Ammon's horn (tissue), 1 donor: ENCODE measurements at regions not wholly inside any gene's neighbourhood (a gene's known extent, or its start where the extent isn't known, plus 50 kb on each side); places are given as distances from the start of the nearest gene placed in this dataset.

Source experiments
- DNase-seq: peaks from one replicate; pipeline ENCODE4 v3.0.0-alpha.2; 2016; ENCODE audit warnings: low spot score

DNA sequence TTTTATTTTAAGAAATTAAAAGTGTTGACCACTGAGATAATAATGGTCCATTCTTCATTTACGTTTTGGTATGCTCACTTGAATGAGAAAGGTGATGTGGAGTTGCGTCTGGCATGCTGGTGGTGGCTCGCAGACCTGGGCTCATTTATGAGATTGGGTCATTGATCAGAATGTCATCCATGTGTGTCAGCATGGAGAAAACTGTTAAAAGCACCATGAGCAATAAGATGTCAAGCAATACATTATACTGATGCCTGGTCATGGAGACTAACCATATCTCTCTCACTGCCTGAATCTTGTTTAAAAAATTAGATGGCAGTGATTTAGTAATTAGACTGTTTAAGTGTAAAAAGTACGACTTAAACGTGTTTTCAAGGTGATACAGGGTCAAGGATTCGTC, 503.4 kb upstream of the SEMA6D start:
- no peak for DNase-seq

DNA sequence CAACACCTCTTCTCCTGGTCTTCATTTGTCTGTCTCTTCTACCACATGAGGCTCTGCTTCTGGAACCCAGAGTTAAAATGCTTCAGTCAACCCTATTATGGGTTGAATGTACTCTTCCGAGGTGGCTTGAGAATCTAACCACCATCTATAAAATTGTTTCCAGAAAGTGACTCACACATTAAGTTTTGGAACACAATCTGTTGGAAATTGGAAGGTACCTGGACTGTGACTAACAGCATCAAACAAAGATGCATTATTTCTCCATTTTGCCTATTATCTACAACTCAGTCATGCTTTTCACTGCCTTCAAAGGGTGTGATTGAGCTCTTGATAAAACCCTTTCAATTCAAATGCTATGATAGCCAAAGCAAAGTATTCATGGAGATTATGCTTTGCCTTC, 499.0 kb upstream of the SEMA6D start:
- DNase-seq = no peak

DNA sequence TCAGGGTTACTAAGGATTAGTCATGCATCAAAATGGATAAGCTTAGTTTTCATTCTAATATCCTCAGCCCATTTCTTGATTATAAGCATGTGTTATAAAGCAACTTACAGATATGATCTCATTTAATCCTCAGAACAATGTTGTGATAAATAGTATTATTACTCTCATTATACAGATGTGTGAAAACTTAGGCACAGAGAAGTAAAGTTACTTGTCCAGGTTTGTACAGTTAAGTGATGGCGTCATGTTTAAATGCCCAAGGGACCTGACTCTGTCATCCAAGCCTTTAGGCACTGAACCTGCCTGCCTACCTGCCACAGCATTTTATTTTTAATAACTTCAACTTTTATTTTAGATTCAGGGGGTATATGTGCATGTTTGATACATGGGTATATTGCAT, 472.9 kb upstream of the SEMA6D start:
- no peak for DNase-seq

DNA sequence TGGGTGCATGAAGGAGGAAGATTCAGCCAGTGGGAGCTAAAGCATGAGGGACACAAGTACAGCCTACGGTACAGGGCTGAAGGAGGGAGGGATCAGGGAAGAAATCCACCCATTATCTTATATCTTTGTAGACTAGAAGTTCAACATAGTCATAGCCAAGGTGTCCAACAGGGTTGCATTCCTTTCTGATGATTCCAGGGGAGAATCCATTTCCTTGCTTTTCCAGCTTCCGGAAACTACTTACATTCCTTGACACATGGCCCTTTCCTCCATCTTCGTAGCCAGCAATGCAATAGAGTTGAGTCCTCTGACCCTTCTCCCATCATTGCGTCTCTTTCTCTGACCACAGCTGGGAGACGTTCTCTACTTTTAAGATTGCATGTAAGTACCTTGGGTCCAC, 471.0 kb upstream of the SEMA6D start:
- DNase-seq = no peak

DNA sequence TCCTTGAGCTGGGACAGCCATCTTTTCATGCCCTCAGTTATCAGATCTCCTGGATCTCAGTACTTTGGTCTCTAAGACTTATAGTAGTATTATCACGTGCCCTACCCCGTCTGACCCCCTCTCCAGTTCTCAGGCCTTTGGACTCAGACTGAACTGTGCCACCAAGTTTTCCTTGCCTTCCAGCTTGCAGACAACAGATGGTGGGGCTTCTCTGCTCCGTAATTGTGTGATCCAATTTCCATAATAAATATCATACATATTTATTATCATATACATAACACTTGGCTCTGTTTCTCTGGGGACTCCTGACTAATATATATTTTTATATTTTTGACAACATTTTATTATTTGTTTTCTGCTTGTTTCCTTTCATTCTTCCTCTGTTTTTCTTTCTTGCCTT, 458.8 kb upstream of the SEMA6D start:
- no peak for DNase-seq

DNA sequence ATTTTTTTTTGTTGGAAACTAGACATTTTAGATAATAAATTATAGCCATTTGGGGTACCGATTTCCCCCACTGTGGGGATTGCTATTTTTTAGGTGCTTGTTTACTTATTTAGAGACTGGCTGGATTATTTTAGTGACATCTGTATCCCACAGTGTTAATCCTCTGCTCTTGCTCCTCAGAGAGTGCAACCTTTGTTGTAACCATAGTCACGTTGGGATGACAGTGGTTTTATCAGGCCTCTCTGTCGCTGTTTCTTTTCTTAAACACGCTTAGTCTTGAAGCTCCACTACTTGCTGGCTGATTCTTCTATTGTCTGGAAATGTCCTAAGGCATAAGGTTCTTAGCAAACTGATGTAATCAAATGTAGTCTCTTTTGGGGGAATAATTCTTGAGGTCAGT, 451.6 kb upstream of the SEMA6D start:
- no peak for DNase-seq

DNA sequence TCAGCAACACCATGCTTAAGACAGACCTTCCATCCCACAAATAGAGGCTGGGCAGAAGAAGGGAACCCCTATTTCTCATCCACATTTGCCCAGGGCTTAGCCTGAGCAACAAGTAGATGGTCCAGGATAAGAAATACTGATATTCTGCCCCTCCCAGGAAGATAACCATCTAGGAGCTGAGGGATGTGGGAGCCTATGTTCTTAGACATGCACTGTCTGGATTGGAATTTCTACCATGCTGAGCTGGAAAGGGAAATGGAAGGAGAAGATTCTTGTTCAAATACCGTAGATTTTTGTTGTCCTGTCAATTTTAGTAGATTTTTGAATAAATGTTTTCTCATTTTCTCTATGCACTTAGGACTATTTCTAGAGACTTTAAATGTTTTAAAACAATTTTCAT, 450.7 kb upstream of the SEMA6D start:
- DNase-seq = no peak

DNA sequence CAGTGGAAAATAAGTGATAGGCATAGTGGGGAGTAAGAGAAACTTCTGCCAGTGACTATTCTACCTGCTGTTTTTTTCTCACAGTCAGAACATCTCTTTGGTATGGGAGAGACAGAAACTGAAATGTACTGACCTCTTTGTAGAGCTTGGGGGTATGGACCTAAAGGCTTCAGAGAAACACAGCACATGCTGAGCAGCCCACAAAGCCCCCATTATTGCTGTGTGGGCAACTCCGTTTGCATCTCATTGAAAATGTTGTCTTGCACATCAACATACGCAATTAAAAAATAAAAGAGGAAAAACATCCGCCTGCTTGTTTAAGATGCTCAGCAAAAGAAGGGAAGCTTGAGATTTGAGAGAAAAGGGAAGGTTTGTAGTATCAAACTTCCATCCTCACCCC, 443.4 kb upstream of the SEMA6D start:
- no peak for DNase-seq

DNA sequence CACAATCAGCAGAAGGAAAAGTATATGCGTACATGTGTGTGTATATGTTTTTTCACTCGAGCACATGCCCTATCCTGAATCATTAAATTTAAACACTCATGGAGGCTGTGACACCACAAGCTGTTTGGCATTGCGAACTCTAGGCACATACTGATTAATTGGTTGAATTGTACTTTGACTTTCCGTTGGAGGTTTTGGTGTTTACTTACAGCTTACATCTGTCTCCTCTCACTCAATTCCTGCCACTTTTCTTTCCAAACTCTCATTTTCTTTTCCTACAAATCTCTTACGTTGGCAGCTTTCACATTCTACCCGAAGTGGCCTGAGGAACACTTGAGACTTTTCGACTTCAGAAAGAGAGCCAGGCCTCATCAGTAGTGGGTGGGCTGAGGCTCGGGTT, 434.1 kb upstream of the SEMA6D start:
- DNase-seq = no peak

DNA sequence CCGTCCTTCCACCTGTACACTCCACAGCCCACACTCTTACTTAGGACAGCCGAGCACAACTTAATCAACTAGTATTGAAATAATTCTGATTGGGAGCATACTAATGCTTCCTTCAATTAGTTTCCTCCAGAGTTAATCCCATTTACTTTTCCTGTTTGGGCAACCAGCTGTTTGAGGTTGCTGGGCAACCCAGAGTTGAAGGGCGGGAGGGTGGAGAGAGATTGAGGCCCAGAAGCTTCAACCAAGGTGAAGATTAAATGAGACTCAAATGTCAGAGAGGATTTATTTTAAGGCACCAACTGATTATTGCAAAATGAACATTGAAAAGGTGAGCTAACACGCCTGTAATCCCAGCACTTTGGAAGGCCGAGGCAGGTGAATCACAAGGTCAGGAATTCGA, 428.5 kb upstream of the SEMA6D start:
- DNase-seq = no peak

DNA sequence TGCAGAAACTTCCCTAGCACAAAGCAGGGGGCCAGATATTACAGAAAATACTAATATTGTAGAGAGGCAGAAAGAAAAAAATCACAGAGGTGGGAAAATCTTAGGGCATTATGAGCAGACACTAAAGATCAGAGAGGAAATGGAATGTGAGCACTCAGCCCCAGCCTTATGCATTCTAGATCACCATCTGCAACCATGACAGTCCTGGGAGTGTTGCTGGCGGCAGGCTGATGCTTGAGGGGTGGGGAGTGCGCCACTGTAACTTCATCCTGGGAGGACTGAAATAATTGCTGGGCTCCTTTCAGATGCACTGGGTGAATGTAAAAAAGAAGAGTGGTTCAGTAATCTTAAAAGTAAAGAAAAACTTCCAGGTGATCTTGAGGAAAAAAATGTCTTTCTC, 427.6 kb upstream of the SEMA6D start:
- no peak for DNase-seq

DNA sequence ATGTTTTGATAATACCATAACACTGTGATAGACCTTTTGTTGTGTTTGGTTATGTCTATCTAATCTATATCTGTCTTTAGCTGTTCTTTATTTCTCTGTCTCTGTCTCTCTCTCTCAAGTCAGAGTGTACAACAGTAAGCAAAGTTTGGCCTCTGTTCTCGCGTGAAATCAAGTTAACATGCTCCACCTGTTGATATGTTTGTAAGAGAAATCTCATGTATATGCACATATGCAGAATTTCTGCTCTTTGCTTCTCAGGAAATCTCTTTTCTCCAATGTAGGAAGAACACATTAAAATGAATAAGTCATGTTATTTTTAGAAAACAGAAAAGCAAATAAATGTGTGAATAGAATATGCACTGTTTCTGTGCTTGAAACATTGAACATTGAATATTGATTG, 425.5 kb upstream of the SEMA6D start:
- no peak for DNase-seq

DNA sequence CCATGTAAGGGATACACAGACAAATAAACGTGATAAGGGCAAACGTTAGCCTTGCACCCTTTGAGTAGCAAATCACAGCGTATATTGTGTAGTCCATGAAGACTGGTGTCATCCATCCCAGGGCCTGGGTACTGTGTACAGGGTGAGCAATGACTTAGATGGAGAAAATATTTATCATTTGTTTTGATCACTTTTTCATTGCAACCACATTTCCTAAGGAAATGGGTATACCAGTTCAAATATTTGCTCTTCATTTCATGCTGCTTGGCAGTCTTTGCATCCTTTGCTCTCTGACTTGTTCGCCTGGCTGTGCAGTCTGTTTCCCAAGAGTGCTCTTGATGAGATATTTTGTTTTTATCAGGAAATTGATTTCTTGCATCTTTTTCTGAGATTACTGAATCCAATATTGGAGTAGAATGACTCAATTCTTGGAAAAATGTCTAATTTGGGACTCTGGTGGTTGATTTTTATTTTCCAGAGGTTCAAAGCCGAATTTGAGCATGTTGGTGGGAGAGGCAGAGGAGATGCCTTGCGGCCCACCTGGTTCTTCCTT, 424.6 kb upstream of the SEMA6D start:
- no peak for DNase-seq

DNA sequence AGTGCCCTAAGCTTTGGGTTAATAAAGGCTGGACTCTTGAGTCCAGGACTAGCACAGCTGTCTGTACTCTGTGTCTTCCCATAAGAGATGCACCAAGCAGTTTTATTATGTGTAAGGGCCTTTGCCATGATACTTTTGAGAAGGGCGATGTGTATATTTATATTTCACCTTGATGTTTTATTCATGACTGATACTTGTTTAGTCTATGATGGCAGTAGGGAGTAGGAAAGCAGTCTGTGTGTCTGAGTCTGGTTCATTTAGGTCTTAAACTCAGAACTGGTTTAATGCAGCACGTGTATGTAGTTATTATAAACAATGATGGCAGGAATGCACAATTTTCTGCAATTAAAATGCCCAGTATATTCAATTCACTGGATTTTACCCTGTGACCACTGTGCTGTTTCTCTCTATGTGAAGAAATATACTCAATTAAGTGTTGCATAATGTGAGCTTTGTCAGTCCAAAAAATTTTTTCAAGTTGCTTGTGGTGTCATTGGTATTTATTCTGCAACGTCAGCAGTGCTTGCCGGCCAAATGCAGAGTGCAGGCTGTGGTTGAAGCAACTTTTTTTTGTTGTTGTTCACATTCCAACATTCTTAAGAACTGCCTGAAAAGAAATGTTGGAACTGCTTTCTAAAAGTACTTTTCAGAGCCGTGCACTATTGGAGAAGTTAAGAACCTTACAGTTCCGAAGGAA, 423.7 kb upstream of the SEMA6D start:
- peak; percentile 62 for DNase-seq

DNA sequence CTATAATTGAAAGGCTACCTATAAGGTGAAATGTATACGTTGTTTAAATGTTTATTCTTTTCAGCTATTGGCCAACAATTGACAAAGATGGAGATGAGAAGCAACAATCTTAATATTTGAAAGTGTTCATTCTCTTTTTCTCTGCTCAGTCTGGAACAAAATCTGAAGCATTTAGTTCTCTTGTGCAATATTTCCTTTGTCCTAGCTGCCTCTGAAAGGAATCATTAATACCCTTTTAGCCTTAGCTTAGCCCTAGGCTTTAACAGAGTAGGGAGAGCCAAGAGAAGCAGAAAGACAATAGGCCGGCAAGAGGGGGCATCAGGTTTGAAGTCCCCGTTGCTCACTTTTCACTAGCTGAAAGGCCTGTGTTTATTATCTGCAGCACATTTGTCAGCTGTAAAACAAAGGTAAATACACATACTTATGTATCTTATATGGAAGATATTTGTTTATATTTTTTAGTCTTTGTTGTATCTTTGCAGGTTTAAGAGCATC, 422.5 kb upstream of the SEMA6D start:
- DNase-seq = no peak

DNA sequence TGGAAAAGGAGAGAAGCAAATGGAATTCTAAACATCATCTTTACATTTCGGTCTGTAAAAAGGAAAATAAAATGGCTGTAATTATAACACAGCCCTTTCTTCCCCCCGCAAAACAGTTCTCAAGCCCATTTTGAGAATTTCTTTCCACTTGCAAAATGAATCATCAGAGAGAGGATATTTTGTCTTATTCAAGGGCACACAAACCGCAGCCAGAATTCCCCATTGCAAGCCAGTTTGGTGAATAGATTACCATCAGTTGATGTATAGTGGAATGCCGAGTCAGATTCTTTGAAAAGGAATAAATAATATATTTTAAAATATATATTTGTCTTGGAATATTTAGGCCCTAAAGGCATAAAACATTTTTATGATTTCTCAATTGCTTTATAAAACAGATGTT, 420.4 kb upstream of the SEMA6D start:
- DNase-seq = no peak

DNA sequence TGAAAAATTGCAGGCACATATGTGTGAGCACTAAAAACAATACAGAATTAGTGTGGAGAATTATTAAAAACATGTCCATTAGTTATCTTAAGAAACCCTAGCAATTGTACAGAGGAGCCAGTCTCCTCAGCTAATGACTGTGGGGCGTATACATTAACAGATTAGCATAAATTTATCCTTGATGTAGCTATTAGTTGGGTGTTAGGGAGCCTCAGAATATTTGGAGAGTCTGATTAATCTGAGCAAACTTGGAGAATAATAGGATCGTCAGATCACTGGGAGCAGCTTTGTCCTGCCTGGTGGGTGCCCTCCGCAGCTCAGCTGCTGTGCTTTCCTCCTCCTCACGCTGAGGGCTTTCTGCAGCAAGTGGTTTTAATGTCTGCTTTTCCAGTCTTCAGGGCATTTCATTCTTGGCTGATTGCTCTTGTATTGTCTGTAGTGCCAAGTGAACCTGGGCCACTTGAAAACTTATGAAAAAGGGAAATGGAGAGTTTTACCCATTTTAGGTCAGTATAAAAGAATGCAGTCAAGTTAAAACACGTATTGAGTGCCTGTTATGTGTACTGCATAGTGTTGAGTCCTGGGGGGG, 417.4 kb upstream of the SEMA6D start:
- DNase-seq = no peak

DNA sequence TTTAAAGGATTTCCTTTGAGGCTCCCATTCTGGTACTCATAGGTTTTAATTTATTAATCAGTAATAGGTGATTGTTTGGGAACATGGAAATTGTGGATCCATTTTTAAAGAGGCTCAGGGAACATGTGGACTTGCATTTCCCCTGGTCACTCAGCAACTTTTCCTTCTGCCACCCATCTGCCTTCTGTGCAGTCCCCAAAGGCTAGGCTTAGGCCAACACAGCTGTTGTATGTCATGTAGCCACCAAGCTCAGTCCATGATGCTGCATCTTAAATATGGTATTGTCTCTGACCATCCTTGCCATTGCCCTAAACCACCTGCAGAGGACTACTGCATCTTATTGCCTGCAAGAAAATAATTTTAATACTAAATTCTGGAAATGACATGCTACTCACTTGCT, 416.7 kb upstream of the SEMA6D start:
- DNase-seq = no peak

DNA sequence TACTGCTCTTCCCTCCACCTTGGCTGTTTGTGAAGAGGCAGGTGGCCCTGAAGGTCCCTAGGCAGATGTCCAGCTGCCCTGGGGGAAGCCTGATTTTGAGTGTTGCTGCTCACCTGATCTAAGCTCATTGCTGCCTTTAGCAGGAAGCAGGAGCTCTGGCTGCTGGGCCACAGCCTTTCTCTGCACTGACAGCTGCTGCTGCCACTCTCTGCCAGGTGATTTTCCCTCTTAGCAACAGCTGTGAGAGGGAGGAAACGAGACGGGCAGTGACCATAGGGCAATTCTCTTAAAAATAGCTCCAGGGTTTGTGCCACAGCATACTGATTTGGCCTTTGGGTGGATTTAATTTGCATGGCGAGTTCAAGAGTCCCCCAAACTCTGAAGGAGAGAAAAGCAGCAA, 415.8 kb upstream of the SEMA6D start:
- no peak for DNase-seq

DNA sequence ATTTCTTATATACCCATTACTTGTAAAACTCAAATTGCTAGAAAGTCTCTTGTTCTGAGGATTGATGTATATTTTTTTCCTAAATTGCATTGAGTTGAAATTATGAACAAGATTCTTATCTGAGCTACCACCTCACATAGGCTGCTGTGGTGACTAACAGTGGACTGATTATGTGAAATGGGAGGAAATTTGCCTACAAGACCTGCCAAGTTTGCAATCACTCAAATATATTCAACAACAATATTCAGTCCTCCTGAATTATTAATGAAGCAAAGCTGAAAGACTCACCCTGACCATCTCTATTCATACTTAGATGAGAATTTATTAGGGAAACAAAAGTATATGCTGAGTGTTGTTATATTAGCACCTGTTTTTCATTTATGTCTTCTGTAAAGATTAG, 412.6 kb upstream of the SEMA6D start:
- no peak for DNase-seq

DNA sequence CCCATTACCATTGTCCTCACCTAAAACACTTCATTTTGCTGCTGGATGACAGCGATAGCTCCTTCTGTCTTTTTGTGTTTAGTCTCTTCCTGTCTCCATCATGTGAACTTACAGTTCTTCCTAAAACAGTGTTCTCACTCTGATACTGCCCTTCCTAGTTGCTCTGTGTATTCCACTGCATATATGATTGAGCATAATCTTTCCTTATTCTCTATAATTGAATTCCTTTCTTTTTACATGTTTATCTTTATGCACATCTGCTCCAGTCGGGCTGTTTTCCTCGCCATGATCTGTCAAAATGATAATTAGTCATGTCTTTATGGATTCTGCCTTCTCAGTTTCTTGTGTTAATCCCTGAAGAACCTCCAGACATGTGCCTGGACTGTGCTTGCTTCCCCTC, 405.1 kb upstream of the SEMA6D start:
- DNase-seq = no peak

DNA sequence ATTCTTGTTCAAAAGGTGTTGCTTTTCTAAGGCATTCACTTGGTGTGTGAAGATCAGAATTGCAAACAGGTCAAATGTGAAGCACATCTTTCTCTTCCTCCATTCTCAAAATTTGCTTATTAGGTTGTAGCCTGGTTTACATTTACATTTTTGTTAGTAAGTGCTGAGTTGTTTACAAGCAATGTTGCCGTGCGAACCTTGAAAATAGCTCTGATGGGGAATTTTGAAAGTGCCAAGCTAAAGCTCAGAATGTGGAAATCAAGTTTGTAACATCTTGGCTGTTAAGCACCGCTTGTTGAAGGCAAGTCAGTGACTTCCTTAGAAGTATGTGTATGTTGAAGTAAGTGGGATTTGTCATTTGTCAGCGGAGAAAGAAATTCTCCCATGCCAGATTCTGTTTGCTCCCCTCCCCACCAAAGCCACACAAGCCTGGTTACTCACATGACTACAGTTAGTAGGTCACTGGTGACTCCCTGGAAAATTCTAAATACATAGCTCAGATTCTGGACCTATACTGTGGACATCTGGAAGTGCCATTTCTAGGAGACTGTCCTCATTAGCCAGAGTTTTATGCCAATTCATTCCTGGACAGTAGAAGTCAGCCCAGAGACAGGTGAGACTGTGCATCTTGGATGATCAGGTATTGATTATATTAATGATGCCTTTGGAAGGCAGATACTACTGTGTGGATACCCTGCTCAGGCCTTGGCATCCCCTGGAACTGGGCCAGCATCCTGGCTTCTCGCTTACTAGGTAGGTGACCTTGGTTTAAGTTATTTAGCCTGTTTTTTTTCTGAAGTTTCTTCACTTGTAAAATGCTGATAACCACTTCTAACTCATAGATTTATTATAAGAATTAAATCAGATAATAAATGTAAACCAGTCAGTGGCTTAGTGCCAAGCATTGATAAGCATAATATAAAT, 390.6 kb upstream of the SEMA6D start:
- no peak for DNase-seq
